ENCODE measurements at regions not wholly inside any gene's neighbourhood (a gene's known extent, or its start where the extent isn't known, plus 50 kb on each side); places are given as distances from the start of the nearest gene placed in this dataset.

DNA sequence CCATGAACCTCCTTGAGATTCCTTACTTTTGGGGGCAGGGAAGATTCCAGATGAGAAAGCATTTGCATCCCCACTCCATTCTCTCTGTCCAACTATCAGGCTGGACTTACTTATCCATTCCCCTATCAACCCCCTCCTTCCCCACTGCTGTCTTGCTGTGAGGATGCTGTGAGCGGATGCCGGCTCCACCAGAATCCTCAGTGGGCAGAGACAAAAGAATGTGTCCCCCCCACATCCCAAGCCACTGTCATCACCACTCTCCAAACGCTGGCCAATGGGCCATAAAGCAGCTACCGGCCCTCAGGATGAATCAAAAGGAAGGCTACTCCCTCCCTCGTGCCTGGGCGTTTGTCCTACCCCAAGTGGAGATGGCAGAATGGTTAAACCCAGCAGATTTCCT is 173.0 kb upstream of the NTF3 start:
- no peak overlapping the region for H3K4me2 ChIP-seq (ENCODE audit: low read length)
- TF ChIP-seq, protein P1, sequence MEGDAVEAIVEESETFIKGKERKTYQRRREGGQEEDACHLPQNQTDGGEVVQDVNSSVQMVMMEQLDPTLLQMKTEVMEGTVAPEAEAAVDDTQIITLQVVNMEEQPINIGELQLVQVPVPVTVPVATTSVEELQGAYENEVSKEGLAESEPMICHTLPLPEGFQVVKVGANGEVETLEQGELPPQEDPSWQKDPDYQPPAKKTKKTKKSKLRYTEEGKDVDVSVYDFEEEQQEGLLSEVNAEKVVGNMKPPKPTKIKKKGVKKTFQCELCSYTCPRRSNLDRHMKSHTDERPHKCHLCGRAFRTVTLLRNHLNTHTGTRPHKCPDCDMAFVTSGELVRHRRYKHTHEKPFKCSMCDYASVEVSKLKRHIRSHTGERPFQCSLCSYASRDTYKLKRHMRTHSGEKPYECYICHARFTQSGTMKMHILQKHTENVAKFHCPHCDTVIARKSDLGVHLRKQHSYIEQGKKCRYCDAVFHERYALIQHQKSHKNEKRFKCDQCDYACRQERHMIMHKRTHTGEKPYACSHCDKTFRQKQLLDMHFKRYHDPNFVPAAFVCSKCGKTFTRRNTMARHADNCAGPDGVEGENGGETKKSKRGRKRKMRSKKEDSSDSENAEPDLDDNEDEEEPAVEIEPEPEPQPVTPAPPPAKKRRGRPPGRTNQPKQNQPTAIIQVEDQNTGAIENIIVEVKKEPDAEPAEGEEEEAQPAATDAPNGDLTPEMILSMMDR (conservative IDR thresholded peaks at IDR 0.05; ENCODE audit: low read length): no peak
- no peak for TF ChIP-seq EZH2phosphoT487 (IDR thresholded peaks at IDR 0.05; ENCODE audit: borderline replicate concordance, low read depth, low read length)
- intact Hi-C loops (cut with micrococcal nuclease; ENCODE audit: unreplicated experiment): no loop called here
- no peak overlapping the region for H2AFZ ChIP-seq (ENCODE audit: low read length)
- H3K36me3 ChIP-seq (ENCODE audit: insufficient read depth, low read length): no peaks in the 10 kb centered on the region
- no peaks in the 10 kb centered on the region for H3K9me2 ChIP-seq (ENCODE audit: insufficient read depth, low read length)
- CTCF ChIA-PET (ENCODE audit: unreplicated experiment): no interaction called here
- POLR2A ChIA-PET: no interaction called here
- no TSS peak for BruUV-seq (replicated peaks)
- no peak overlapping the region for H3K27ac ChIP-seq (ENCODE audit: low read depth, low read length, poor library complexity, severe bottlenecking)
- no peaks in the 10 kb centered on the region for H3K79me2 ChIP-seq (ENCODE audit: insufficient read depth, low read depth, low read length)
- H3K9me3 ChIP-seq (ENCODE audit: low read length): no peaks in the 10 kb centered on the region
- H4K20me1 ChIP-seq (ENCODE audit: insufficient read depth, low read length): no peaks in the 10 kb centered on the region
- H3K4me1 ChIP-seq (ENCODE audit: insufficient read depth, low read length, poor library complexity, severe bottlenecking): no peaks in the 10 kb centered on the region
- H3K4me3 ChIP-seq (ENCODE audit: low read depth, low read length, poor library complexity, severe bottlenecking): no peak overlapping the region
- no peak for DNase-seq (ENCODE audit: low spot score)

DNA sequence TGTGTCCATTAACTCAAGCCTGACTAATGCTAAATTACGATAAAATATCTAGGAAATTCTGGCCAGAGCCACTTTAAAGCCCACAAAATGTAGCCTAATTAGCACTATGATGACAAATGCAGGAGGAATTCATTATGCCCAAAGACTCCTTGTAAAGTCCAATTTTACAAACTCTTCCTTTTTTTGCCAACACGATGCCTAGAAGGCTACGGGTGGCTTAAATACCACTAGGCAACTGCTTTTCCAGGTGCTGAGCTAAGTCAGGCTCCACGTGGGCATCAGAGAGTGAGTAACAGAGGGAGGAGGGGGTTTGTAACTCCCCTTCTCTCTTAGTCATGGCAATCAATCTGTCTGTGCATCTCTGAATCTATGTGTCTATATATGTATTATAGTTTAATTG is 172.4 kb upstream of the NTF3 start:
- no peaks in the 10 kb centered on the region for H4K20me1 ChIP-seq (ENCODE audit: insufficient read depth, low read length)
- H3K79me2 ChIP-seq (ENCODE audit: insufficient read depth, low read depth, low read length): no peaks in the 10 kb centered on the region
- BruUV-seq (replicated peaks): no TSS peak
- no peak overlapping the region for H3K4me2 ChIP-seq (ENCODE audit: low read length)
- H3K9me2 ChIP-seq (ENCODE audit: insufficient read depth, low read length): no peaks in the 10 kb centered on the region
- H2AFZ ChIP-seq (ENCODE audit: low read length): no peak overlapping the region
- CTCF ChIA-PET (ENCODE audit: unreplicated experiment): no interaction called here
- intact Hi-C loops (cut with micrococcal nuclease; ENCODE audit: unreplicated experiment): no loop called here
- H3K4me3 ChIP-seq (ENCODE audit: low read depth, low read length, poor library complexity, severe bottlenecking): no peak overlapping the region
- no peak for DNase-seq (ENCODE audit: low spot score)
- H3K27ac ChIP-seq (ENCODE audit: low read depth, low read length, poor library complexity, severe bottlenecking): no peak overlapping the region
- no peaks in the 10 kb centered on the region for H3K9me3 ChIP-seq (ENCODE audit: low read length)
- TF ChIP-seq EZH2phosphoT487 (IDR thresholded peaks at IDR 0.05; ENCODE audit: borderline replicate concordance, low read depth, low read length): no peak
- TF ChIP-seq, protein P1 (conservative IDR thresholded peaks at IDR 0.05; ENCODE audit: low read length): no peak
- POLR2A ChIA-PET: no interaction called here
- H3K4me1 ChIP-seq (ENCODE audit: insufficient read depth, low read length, poor library complexity, severe bottlenecking): no peaks in the 10 kb centered on the region
- no peaks in the 10 kb centered on the region for H3K36me3 ChIP-seq (ENCODE audit: insufficient read depth, low read length)

DNA sequence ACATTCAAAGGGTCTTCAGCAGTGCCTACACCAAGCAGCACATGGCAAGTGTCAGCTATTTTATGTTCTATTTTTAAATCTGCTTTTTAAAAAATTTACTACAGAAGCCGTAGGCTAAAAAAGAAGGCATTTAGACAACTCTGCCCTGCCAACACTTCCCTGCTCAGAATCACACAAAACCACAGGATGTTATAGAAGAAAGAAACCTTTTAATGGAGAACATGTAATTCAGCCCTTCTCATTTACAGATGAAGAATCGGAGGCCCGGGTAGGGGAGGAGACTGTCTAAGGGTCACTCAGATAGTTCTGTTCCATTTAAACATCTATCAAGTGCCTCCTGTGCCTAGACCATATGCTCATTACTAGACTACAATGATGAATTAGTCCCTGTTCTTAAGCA is 171.8 kb upstream of the NTF3 start:
- CTCF ChIA-PET (ENCODE audit: unreplicated experiment): no interaction called here
- no TSS peak for BruUV-seq (replicated peaks)
- no peaks in the 10 kb centered on the region for H3K9me3 ChIP-seq (ENCODE audit: low read length)

More for the DNA sequence above, 171.8 kb upstream of the NTF3 start:
- no peaks in the 10 kb centered on the region for H3K4me1 ChIP-seq (ENCODE audit: insufficient read depth, low read length, poor library complexity, severe bottlenecking)
- H3K4me3 ChIP-seq (ENCODE audit: low read depth, low read length, poor library complexity, severe bottlenecking): no peak overlapping the region
- H3K79me2 ChIP-seq (ENCODE audit: insufficient read depth, low read depth, low read length): no peaks in the 10 kb centered on the region
- intact Hi-C loops (cut with micrococcal nuclease; ENCODE audit: unreplicated experiment): no loop called here
- no peak for DNase-seq (ENCODE audit: low spot score)
- H2AFZ ChIP-seq (ENCODE audit: low read length): no peak overlapping the region
- no peak overlapping the region for H3K4me2 ChIP-seq (ENCODE audit: low read length)
- no peak overlapping the region for H3K27ac ChIP-seq (ENCODE audit: low read depth, low read length, poor library complexity, severe bottlenecking)
- H3K9me2 ChIP-seq (ENCODE audit: insufficient read depth, low read length): no peaks in the 10 kb centered on the region
- POLR2A ChIA-PET: no interaction called here
- TF ChIP-seq, protein P1 (conservative IDR thresholded peaks at IDR 0.05; ENCODE audit: low read length): no peak
- TF ChIP-seq EZH2phosphoT487 (IDR thresholded peaks at IDR 0.05; ENCODE audit: borderline replicate concordance, low read depth, low read length): no peak
- H3K36me3 ChIP-seq (ENCODE audit: insufficient read depth, low read length): no peaks in the 10 kb centered on the region
- no peaks in the 10 kb centered on the region for H4K20me1 ChIP-seq (ENCODE audit: insufficient read depth, low read length)

Data from OCI-LY7 (cell line).